Endodermal cell (in vitro differentiated cells): ENCODE measurements at regions not wholly inside any gene's neighbourhood (a gene's known extent, or its start where the extent isn't known, plus 50 kb on each side); places are given as distances from the start of the nearest gene placed in this dataset.

ENCODE experiments used
- DNase-seq: peaks from one replicate; pipeline ENCODE4 v3.0.0-alpha.2; 2017
- H3K27ac ChIP-seq: 2 replicates; pipeline ENCODE4 v1.5.1; 2013; ENCODE audit warnings: mild to moderate bottlenecking, low read depth, low read length, moderate library complexity
- H3K27me3 ChIP-seq: 2 replicates; pipeline ENCODE4 v1.6.1; 2013; ENCODE audit warnings: mild to moderate bottlenecking, low read length, moderate library complexity; ENCODE audit not compliant: insufficient read depth, control insufficient read depth, poor library complexity, severe bottlenecking
- H3K36me3 ChIP-seq: 2 replicates; pipeline ENCODE4 v1.7.0; 2013; ENCODE audit warnings: mild to moderate bottlenecking, low read length, moderate library complexity; ENCODE audit not compliant: control insufficient read depth, insufficient read depth
- H3K4me1 ChIP-seq: one replicate; pipeline ENCODE4 v1.7.0; 2013; ENCODE audit warnings: low read length; ENCODE audit not compliant: control insufficient read depth, insufficient read depth
- H3K4me3 ChIP-seq: 2 replicates; pipeline ENCODE4 v1.5.1; 2013; ENCODE audit warnings: mild to moderate bottlenecking, low read length, moderate library complexity
- H3K9ac ChIP-seq: 2 replicates; pipeline ENCODE4 v1.6.1; 2013; ENCODE audit warnings: mild to moderate bottlenecking, low read length, moderate library complexity; ENCODE audit not compliant: poor library complexity, severe bottlenecking; ENCODE audit errors: extremely low read depth
- H3K9me3 ChIP-seq: 2 replicates; pipeline ENCODE4 v1.6.1; 2013; ENCODE audit warnings: mild to moderate bottlenecking, low read length, moderate library complexity; ENCODE audit not compliant: control insufficient read depth
- H3K27ac Mint-ChIP-seq: 2 replicates; pipeline ENCODE4 v1.8.0; 2020; ENCODE audit warnings: mixed read lengths
- H3K27me3 Mint-ChIP-seq: 2 replicates; pipeline ENCODE4 v1.8.0; 2021; ENCODE audit warnings: mild to moderate bottlenecking, mixed read lengths; ENCODE audit not compliant: insufficient read depth
- H3K36me3 Mint-ChIP-seq: 2 replicates; pipeline ENCODE4 v1.8.0; 2020; ENCODE audit warnings: low read depth, mixed read lengths
- H3K4me1 Mint-ChIP-seq: 2 replicates; pipeline ENCODE4 v1.8.0; 2020; ENCODE audit warnings: mixed read lengths
- H3K4me3 Mint-ChIP-seq: 2 replicates; pipeline ENCODE4 v1.8.0; 2020; ENCODE audit warnings: mild to moderate bottlenecking, moderate library complexity, mixed read lengths
- H3K9me3 Mint-ChIP-seq: 2 replicates; pipeline ENCODE4 v1.8.0; 2020; ENCODE audit warnings: mild to moderate bottlenecking, mixed read lengths
- CTCF ChIP-seq: fragments of 200-600 bp; sonication (generic); conservative IDR thresholded peaks from 2 replicates; pipeline ENCODE4 v1.5.0; 2021; ENCODE audit warnings: antibody characterized with exemption, mild to moderate bottlenecking
- WGBS, 2 experiments: methylation state at CpG; one replicate each; pipeline versions ENCODE4 v1.1.5 to v1.1.7; 2013; ENCODE audit warnings: missing lambda C conversion rate in 2 of 2, mixed read lengths in 1 of 2; ENCODE audit not compliant: insufficient coverage in 1 of 2, insufficient read length in 1 of 2; 5-methylcytosine and 5-hydroxymethylcytosine counted together

- no peaks in the 10 kb centered on the region for H3K27me3 ChIP-seq
- no peak overlapping the region for H3K9ac ChIP-seq
- Mint-ChIP-seq H3K4me1 (peaks cover 18% of the 10 kb centered on the region), H3K36me3 (no peaks in the 10 kb centered on the region), H3K27ac (no peak overlapping the region), H3K27me3 (no peaks in the 10 kb centered on the region), H3K4me3 (no peak overlapping the region), H3K9me3 (no peaks in the 10 kb centered on the region)
- no peak overlapping the region for H3K4me3 ChIP-seq
- H3K4me1 ChIP-seq: peaks cover 2% of the 10 kb centered on the region
- DNase-seq: no peak
- no peak overlapping the region for H3K27ac ChIP-seq
- TF ChIP-seq CTCF: no peak
- no peaks in the 10 kb centered on the region for H3K9me3 ChIP-seq
- WGBS, 2 experiments: 100% methylated on average over 1 to 2 of the region's 3 CpGs
- no peaks in the 10 kb centered on the region for H3K36me3 ChIP-seq
These were observed 374.4 kb upstream of the PRICKLE1 start for GRCh38 chr12:42963988-42964387.

GRCh38 chr12:42962384-42962783 is 372.8 kb upstream of the PRICKLE1 start:
- Mint-ChIP-seq H3K4me3 (no peak overlapping the region), H3K9me3 (no peaks in the 10 kb centered on the region), H3K27ac (no peak overlapping the region)

GRCh38 chr12:42961395-42961794 is 371.8 kb upstream of the PRICKLE1 start:
- Histone ChIP-seq H3K27ac (no peak overlapping the region), H3K4me1 (peaks cover 2% of the 10 kb centered on the region), H3K27me3 (no peaks in the 10 kb centered on the region), H3K9ac (no peak overlapping the region), H3K4me3 (no peak overlapping the region), H3K36me3 (no peaks in the 10 kb centered on the region), H3K9me3 (no peaks in the 10 kb centered on the region)
- Mint-ChIP-seq H3K4me3 (no peak overlapping the region), H3K27me3 (no peaks in the 10 kb centered on the region), H3K27ac (no peak overlapping the region), H3K4me1 (peaks cover 22% of the 10 kb centered on the region), H3K9me3 (no peaks in the 10 kb centered on the region), H3K36me3 (no peaks in the 10 kb centered on the region)
- TF ChIP-seq CTCF: no peak
- no peak for DNase-seq
- 88 to 100% methylated on average over 1 to 3 of the region's 3 CpGs for WGBS, 2 experiments

More at GRCh38 chr12:42962384-42962783, 372.8 kb upstream of the PRICKLE1 start:
- Histone ChIP-seq H3K9me3 (no peaks in the 10 kb centered on the region), H3K4me1 (peaks cover 2% of the 10 kb centered on the region), H3K4me3 (peak overlapping the region; percentile 41), H3K27ac (no peak overlapping the region), H3K9ac (no peak overlapping the region), H3K27me3 (no peaks in the 10 kb centered on the region), H3K36me3 (no peaks in the 10 kb centered on the region)
- no peaks in the 10 kb centered on the region for H3K36me3 Mint-ChIP-seq
- peaks cover 18% of the 10 kb centered on the region for H3K4me1 Mint-ChIP-seq
- 68% methylated on average over 2 of the region's 2 CpGs; no CpG with 5 or more reads in 1 of the 2 experiments for WGBS, 2 experiments
- DNase-seq: no peak
- H3K27me3 Mint-ChIP-seq: no peaks in the 10 kb centered on the region
- no peak for TF ChIP-seq CTCF
